Keratinocyte (primary cell): ENCODE measurements at regions not wholly inside any gene's neighbourhood (a gene's known extent, or its start where the extent isn't known, plus 50 kb on each side); places are given as distances from the start of the nearest gene placed in this dataset.

Experiments
- DNase-seq: peaks from one replicate; pipeline ENCODE4 v3.0.0-alpha.2; 2011; ENCODE audit warnings: low read depth, missing footprints, low spot score
- FAIRE-seq: peaks from 2 replicates; lab custom pipeline; 2011; peaks lifted over from hg19 to GRCh38; lab: Jason Lieb, UNC
- H2AFZ ChIP-seq: 2 replicates; pipeline ENCODE4 v1.6.0; 2012; ENCODE audit warnings: low read length, control low read depth, inconsistent platforms; ENCODE audit not compliant: control insufficient read depth
- H3K27ac ChIP-seq: 2 replicates; pipeline ENCODE4 v1.5.1; 2011; ENCODE audit warnings: low read length; ENCODE audit not compliant: control insufficient read depth, insufficient read depth
- H3K27me3 ChIP-seq: 3 replicates; pipeline ENCODE4 v1.6.0; 2011; ENCODE audit warnings: low read length; ENCODE audit not compliant: control insufficient read depth, insufficient read depth; ENCODE audit errors: extremely low read depth
- H3K36me3 ChIP-seq, 2 experiments: 2 replicates in 1 of 2; 3 replicates in 1 of 2; pipeline ENCODE4 v1.5.1; 2011; ENCODE audit warnings: low read length in 2 of 2, mild to moderate bottlenecking in 1 of 2; ENCODE audit not compliant: control insufficient read depth in 2 of 2, insufficient read depth in 2 of 2; ENCODE audit errors: extremely low read depth in 1 of 2
- H3K4me1 ChIP-seq: 3 replicates; pipeline ENCODE4 v1.5.1; 2011; ENCODE audit warnings: low read length; ENCODE audit not compliant: control insufficient read depth, insufficient read depth; ENCODE audit errors: extremely low read depth
- H3K4me2 ChIP-seq: 3 replicates; pipeline ENCODE4 v1.6.0; 2011; ENCODE audit warnings: low read depth, low read length; ENCODE audit not compliant: control insufficient read depth, insufficient read depth; ENCODE audit errors: extremely low read depth
- H3K4me3 ChIP-seq, 3 experiments: fragments of 200-600 bp in 1 of 3; sonication (generic) in 1 of 3; 2 replicates in 2 of 3; 3 replicates in 1 of 3; pipeline ENCODE4 v1.5.1; 2011 to 2016; ENCODE audit warnings: low read length in 3 of 3, mild to moderate bottlenecking in 3 of 3, control low read depth in 2 of 3, inconsistent platforms in 1 of 3, low read depth in 1 of 3, mixed read lengths in 1 of 3, mixed run types in 1 of 3, moderate library complexity in 1 of 3; ENCODE audit not compliant: control insufficient read depth in 2 of 3, insufficient read depth in 2 of 3; ENCODE audit errors: extremely low read depth in 1 of 3
- H3K79me2 ChIP-seq: 2 replicates; pipeline ENCODE4 v1.6.0; 2012; ENCODE audit warnings: low read length; ENCODE audit not compliant: control insufficient read depth, insufficient read depth
- H3K9ac ChIP-seq: 3 replicates; pipeline ENCODE4 v1.6.0; 2011; ENCODE audit warnings: low read length; ENCODE audit not compliant: control insufficient read depth, insufficient read depth; ENCODE audit errors: extremely low read depth
- H3K9me1 ChIP-seq: 3 replicates; pipeline ENCODE4 v1.6.0; 2011; ENCODE audit warnings: low read length; ENCODE audit not compliant: control insufficient read depth, insufficient read depth; ENCODE audit errors: extremely low read depth
- H3K9me3 ChIP-seq: 2 replicates; pipeline ENCODE4 v1.5.1; 2012; ENCODE audit warnings: low read depth, low read length; ENCODE audit not compliant: control insufficient read depth
- H4K20me1 ChIP-seq: 3 replicates; pipeline ENCODE4 v1.6.0; 2011; ENCODE audit warnings: low read length; ENCODE audit not compliant: control insufficient read depth, insufficient read depth; ENCODE audit errors: extremely low read depth
- EZH2 ChIP-seq: IDR thresholded peaks from one replicate; pipeline ENCODE4 v1.6.1; 2012; ENCODE audit warnings: inconsistent platforms, mild to moderate bottlenecking, low read length, moderate library complexity
- dilution Hi-C: fragments of 300-500 bp; cut with MboI; formaldehyde crosslinking; loops from one replicate; pipeline ENCODE4 v1.7.0; 2020; ENCODE audit warnings: low sequenced_read_pairs; ENCODE audit not compliant: extremely low pct_ligation_motif_present
- TF ChIP-seq, protein P1 (sequence below), 3 experiments: IDR thresholded peaks in 1 of 3; conservative IDR thresholded peaks in 1 of 3; optimal IDR thresholded peaks in 1 of 3; 2 replicates in 2 of 3; 3 replicates in 1 of 3; pipeline versions ENCODE3 to v1.5.1; 2011; ENCODE audit warnings: low read length in 3 of 3, mild to moderate bottlenecking in 3 of 3, moderate library complexity in 2 of 3, control low read depth in 1 of 3, inconsistent platforms in 1 of 3; ENCODE audit not compliant: insufficient read depth in 2 of 3; ENCODE audit errors: extremely low read depth in 1 of 3

DNA sequence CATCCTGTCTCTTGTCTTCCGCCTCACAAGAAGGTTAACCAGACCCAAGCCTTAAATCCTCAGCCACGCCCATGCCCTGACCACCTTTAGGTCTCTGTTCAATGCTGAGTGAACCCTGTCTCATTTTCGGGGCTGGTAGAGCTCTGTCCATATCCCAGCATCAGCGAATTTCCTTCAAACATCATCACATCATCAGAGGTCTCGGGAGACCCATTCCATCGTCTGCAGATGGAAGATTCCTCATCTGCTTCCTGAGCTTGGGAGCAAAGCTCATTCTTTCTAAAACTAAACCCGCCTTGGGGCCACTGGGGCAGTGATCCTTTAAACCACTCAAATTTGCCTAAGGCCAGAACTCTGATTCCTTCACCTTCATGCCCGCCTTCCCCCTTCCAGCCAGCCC lies 173.7 kb downstream of the TTC32 start:
- Histone ChIP-seq H3K27ac (no peak overlapping the region), H3K9me3 (no peaks in the 10 kb centered on the region), H2AFZ (no peak overlapping the region), H4K20me1 (no peaks in the 10 kb centered on the region), H3K9me1 (no peaks in the 10 kb centered on the region), H3K79me2 (no peaks in the 10 kb centered on the region), H3K4me1 (peaks cover 2% of the 10 kb centered on the region), H3K9ac (no peak overlapping the region), H3K27me3 (peaks cover 6% of the 10 kb centered on the region), H3K4me3 (no peak overlapping the region), H3K4me2 (no peak overlapping the region), H3K36me3 (no peaks in the 10 kb centered on the region)
- TF ChIP-seq, protein P1, sequence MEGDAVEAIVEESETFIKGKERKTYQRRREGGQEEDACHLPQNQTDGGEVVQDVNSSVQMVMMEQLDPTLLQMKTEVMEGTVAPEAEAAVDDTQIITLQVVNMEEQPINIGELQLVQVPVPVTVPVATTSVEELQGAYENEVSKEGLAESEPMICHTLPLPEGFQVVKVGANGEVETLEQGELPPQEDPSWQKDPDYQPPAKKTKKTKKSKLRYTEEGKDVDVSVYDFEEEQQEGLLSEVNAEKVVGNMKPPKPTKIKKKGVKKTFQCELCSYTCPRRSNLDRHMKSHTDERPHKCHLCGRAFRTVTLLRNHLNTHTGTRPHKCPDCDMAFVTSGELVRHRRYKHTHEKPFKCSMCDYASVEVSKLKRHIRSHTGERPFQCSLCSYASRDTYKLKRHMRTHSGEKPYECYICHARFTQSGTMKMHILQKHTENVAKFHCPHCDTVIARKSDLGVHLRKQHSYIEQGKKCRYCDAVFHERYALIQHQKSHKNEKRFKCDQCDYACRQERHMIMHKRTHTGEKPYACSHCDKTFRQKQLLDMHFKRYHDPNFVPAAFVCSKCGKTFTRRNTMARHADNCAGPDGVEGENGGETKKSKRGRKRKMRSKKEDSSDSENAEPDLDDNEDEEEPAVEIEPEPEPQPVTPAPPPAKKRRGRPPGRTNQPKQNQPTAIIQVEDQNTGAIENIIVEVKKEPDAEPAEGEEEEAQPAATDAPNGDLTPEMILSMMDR (optimal IDR thresholded peaks at IDR 0.05 in 1 of 3, IDR thresholded peaks at IDR 0.05 in 1 of 3, conservative IDR thresholded peaks at IDR 0.05 in 1 of 3; ENCODE audit: extremely low read depth in 1 of 3, insufficient read depth in 2 of 3, low read length in 3 of 3) = no peak
- TF ChIP-seq EZH2 = no peak
- FAIRE-seq = no peak
- dilution Hi-C loops = no loop called here
- DNase-seq = no peak

DNA sequence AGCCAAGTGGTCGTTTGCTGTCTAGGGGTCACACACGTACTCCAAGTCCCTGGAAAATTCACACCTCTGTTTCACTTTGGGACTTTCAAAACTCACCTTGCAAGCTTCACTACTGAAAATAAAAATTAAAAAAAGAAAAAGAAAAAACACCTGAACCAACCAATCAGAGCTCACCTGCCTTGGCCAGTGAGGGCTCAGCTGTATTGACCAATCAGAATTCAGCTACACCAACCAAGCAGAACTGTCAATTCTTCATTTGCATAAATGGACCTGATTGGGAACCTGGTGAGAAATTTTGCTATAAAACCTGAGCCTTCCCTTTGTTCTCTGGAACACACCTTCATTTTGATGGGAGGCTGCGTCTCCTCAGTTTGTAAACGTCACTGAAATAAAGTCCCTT lies 176.4 kb downstream of the TTC32 start:
- dilution Hi-C loops = no loop called here
- H3K9me3 ChIP-seq = no peaks in the 10 kb centered on the region

More for the DNA sequence above, 176.4 kb downstream of the TTC32 start:
- Histone ChIP-seq H3K9ac (no peak overlapping the region), H3K9me1 (no peaks in the 10 kb centered on the region), H4K20me1 (no peaks in the 10 kb centered on the region), H3K4me3 (no peak overlapping the region), H3K27ac (no peak overlapping the region), H3K4me2 (no peak overlapping the region), H3K4me1 (peaks cover 3% of the 10 kb centered on the region), H3K79me2 (no peaks in the 10 kb centered on the region), H3K27me3 (no peaks in the 10 kb centered on the region), H3K36me3 (no peaks in the 10 kb centered on the region), H2AFZ (no peak overlapping the region)
- TF ChIP-seq EZH2 = no peak
- TF ChIP-seq, protein P1 (optimal IDR thresholded peaks at IDR 0.05 in 1 of 3, IDR thresholded peaks at IDR 0.05 in 1 of 3, conservative IDR thresholded peaks at IDR 0.05 in 1 of 3; ENCODE audit: extremely low read depth in 1 of 3, insufficient read depth in 2 of 3, low read length in 3 of 3) = no peak
- FAIRE-seq (no peak), DNase-seq (no peak)
